H1 (cell line): ENCODE measurements at regions not wholly inside any gene's neighbourhood (a gene's known extent, or its start where the extent isn't known, plus 50 kb on each side); places are given as distances from the start of the nearest gene placed in this dataset.
A peak's percentile ranks its signal among the peaks of the same experiment; 100 is the strongest.
"Not testable (repeated sequence)": the region's sequence is repeated elsewhere in the genome, so short reads cannot be mapped to it uniquely, and the experiment has no call there.

ENCODE experiments used
- CTCF ChIA-PET: fragments of 300-600 bp; sonication (Branson Sonifier 250); formaldehyde crosslinking; loops from one replicate; lab custom pipeline; 2021; ENCODE audit not compliant: partially characterized antibody; lab: Charles Lee
- POLR2A ChIA-PET: fragments of 300-600 bp; sonication (Branson Sonifier 250); formaldehyde crosslinking; loops from one replicate; lab custom pipeline; 2021; ENCODE audit warnings: inconsistent platforms; ENCODE audit not compliant: partially characterized antibody; lab: Charles Lee
- DNase-seq, 2 experiments: peaks; one replicate each; pipeline versions ENCODE4 v3.0.0 to v3.0.0-alpha.2; 2010 to 2022; ENCODE audit warnings: low spot score in 2 of 2, low read depth in 1 of 2, mixed read lengths in 1 of 2
- FAIRE-seq: peaks from 2 replicates; lab custom pipeline; 2011; peaks lifted over from hg19 to GRCh38; lab: Jason Lieb, UNC
- H2AFZ ChIP-seq: 2 replicates; pipeline ENCODE4 v1.8.1; 2012; ENCODE audit warnings: low read length, inconsistent platforms
- H2AK5ac ChIP-seq: 2 replicates; pipeline ENCODE4 v1.6.1; 2013; ENCODE audit warnings: low read depth, low read length
- H2BK120ac ChIP-seq: replicated peaks from 2 replicates; pipeline ENCODE3; 2013; ENCODE audit warnings: low read depth, low read length, inconsistent platforms
- H2BK12ac ChIP-seq: 2 replicates; pipeline ENCODE4 v1.6.1; 2013; ENCODE audit warnings: low read depth, low read length
- H2BK15ac ChIP-seq: 2 replicates; pipeline ENCODE4 v1.6.1; 2013; ENCODE audit warnings: low read length
- H2BK20ac ChIP-seq: 2 replicates; pipeline ENCODE4 v1.6.1; 2013; ENCODE audit warnings: low read length
- H2BK5ac ChIP-seq: 2 replicates; pipeline ENCODE4 v1.6.1; 2013; ENCODE audit warnings: low read depth, low read length
- H3K14ac ChIP-seq: 2 replicates; pipeline ENCODE4 v1.6.1; 2013; ENCODE audit warnings: inconsistent platforms; ENCODE audit not compliant: insufficient read length
- H3K18ac ChIP-seq: 2 replicates; pipeline ENCODE4 v1.6.1; 2013; ENCODE audit warnings: low read length; ENCODE audit errors: extremely low read depth
- H3K23ac ChIP-seq: 2 replicates; pipeline ENCODE4 v1.6.1; 2013; ENCODE audit warnings: inconsistent platforms; ENCODE audit not compliant: insufficient read length
- H3K23me2 ChIP-seq: 2 replicates; pipeline ENCODE4 v1.6.1; 2013; ENCODE audit warnings: low read depth, low read length
- H3K27ac ChIP-seq: 2 replicates; pipeline ENCODE4 v1.6.1; 2011; ENCODE audit warnings: low read depth, low read length, inconsistent platforms
- H3K27me3 ChIP-seq, 4 experiments: replicated peaks in 1 of 4; 1 replicate in 1 of 4; 2 replicates in 3 of 4; pipeline versions ENCODE4 v1.6.1 to v1.8.1; 2011 to 2013; ENCODE audit warnings: low read length in 3 of 4, mild to moderate bottlenecking in 3 of 4, inconsistent platforms in 2 of 4, mixed read lengths in 2 of 4, moderate library complexity in 1 of 4; ENCODE audit not compliant: control insufficient read depth in 3 of 4, insufficient read depth in 3 of 4; ENCODE audit errors: extremely low read depth in 1 of 4
- H3K36me3 ChIP-seq, 4 experiments: 2 replicates each; pipeline versions ENCODE4 v1.6.1 to v1.8.1; 2011 to 2013; ENCODE audit warnings: mild to moderate bottlenecking in 4 of 4, low read length in 3 of 4, moderate library complexity in 2 of 4, control low read depth in 1 of 4, inconsistent platforms in 1 of 4; ENCODE audit not compliant: insufficient read depth in 4 of 4, control insufficient read depth in 2 of 4
- H3K4ac ChIP-seq: replicated peaks from 2 replicates; pipeline ENCODE3; 2013; ENCODE audit warnings: low read length, low read depth, mixed read lengths, inconsistent platforms; ENCODE audit not compliant: insufficient read length
- H3K4me1 ChIP-seq, 4 experiments: replicated peaks in 1 of 4; 1 replicate in 1 of 4; 2 replicates in 3 of 4; pipeline versions ENCODE4 v1.6.1 to v1.8.1; 2011 to 2013; ENCODE audit warnings: low read length in 3 of 4, inconsistent platforms in 2 of 4, mixed read lengths in 1 of 4; ENCODE audit not compliant: insufficient read depth in 4 of 4, control insufficient read depth in 3 of 4
- H3K4me2 ChIP-seq, 2 experiments: 2 replicates each; pipeline versions ENCODE4 v1.6.1 to v1.8.1; 2011 to 2013; ENCODE audit warnings: low read depth in 2 of 2, low read length in 2 of 2, control low read depth in 1 of 2, inconsistent platforms in 1 of 2, mild to moderate bottlenecking in 1 of 2; ENCODE audit not compliant: insufficient read depth in 1 of 2
- H3K4me3 ChIP-seq, 4 experiments: fragments of 200-600, 300-600 bp in 1 of 4; sonication (generic), shearing (Covaris generic), sonication (Bioruptor Twin) in 1 of 4; 2 replicates each; pipeline versions ENCODE4 v1.5.1 to v1.8.1; 2011 to 2016; ENCODE audit warnings: low read length in 4 of 4, low read depth in 3 of 4, control low read depth in 2 of 4, inconsistent platforms in 2 of 4, mild to moderate bottlenecking in 2 of 4, mixed read lengths in 1 of 4, moderate library complexity in 1 of 4; ENCODE audit not compliant: insufficient read depth in 2 of 4; ENCODE audit errors: extremely low read depth in 1 of 4
- H3K56ac ChIP-seq: replicated peaks from 2 replicates; pipeline ENCODE3; 2013; ENCODE audit warnings: low read depth, mild to moderate bottlenecking, mixed read lengths, low read length, inconsistent platforms; ENCODE audit not compliant: insufficient read length
- H3K79me1 ChIP-seq: 2 replicates; pipeline ENCODE4 v1.6.1; 2013; ENCODE audit warnings: low read depth, low read length, control low read depth
- H3K79me2 ChIP-seq, 2 experiments: 2 replicates each; pipeline versions ENCODE4 v1.6.1 to v1.8.1; 2012 to 2013; ENCODE audit warnings: low read length in 2 of 2, mild to moderate bottlenecking in 2 of 2, inconsistent platforms in 1 of 2; ENCODE audit not compliant: insufficient read depth in 2 of 2, control insufficient read depth in 1 of 2
- H3K9ac ChIP-seq, 4 experiments: replicated peaks in 1 of 4; 1 replicate in 1 of 4; 2 replicates in 3 of 4; pipeline versions ENCODE4 v1.6.1 to v1.8.1; 2011 to 2013; ENCODE audit warnings: low read depth in 3 of 4, low read length in 3 of 4, control low read depth in 2 of 4, mild to moderate bottlenecking in 2 of 4, moderate library complexity in 2 of 4, inconsistent platforms in 1 of 4; ENCODE audit errors: extremely low read depth in 1 of 4
- H3K9me3 ChIP-seq, 2 experiments: 2 replicates each; pipeline versions ENCODE4 v1.6.1 to v1.8.1; 2012 to 2013; ENCODE audit warnings: mild to moderate bottlenecking in 2 of 2, moderate library complexity in 2 of 2, control low read depth in 1 of 2, inconsistent platforms in 1 of 2, low read depth in 1 of 2, low read length in 1 of 2, mixed read lengths in 1 of 2; ENCODE audit not compliant: insufficient read depth in 2 of 2
- H4K20me1 ChIP-seq, 2 experiments: replicated peaks in 1 of 2; 2 replicates each; pipeline versions ENCODE3 to v1.8.1; 2011 to 2013; ENCODE audit warnings: inconsistent platforms in 2 of 2, low read length in 2 of 2, mild to moderate bottlenecking in 1 of 2; ENCODE audit not compliant: insufficient read depth in 2 of 2, control insufficient read depth in 1 of 2
- H4K5ac ChIP-seq: 2 replicates; pipeline ENCODE4 v1.6.1; 2013; ENCODE audit warnings: low read length, low read depth, mixed read lengths, inconsistent platforms; ENCODE audit not compliant: insufficient read length
- H4K8ac ChIP-seq: 2 replicates; pipeline ENCODE4 v1.8.0; 2013; ENCODE audit warnings: mild to moderate bottlenecking, moderate library complexity, low read length, inconsistent platforms; ENCODE audit not compliant: insufficient read depth; ENCODE audit errors: extremely low read depth
- H4K91ac ChIP-seq: replicated peaks from 2 replicates; pipeline ENCODE3; 2013; ENCODE audit warnings: low read length, mixed read lengths, inconsistent platforms; ENCODE audit not compliant: insufficient read length
- CTCF ChIP-seq, 3 experiments: IDR thresholded peaks; 1 replicate in 2 of 3; 2 replicates in 1 of 3; pipeline versions ENCODE4 v1.5.1 to v1.6.1; 2011; ENCODE audit warnings: low read length in 3 of 3, mild to moderate bottlenecking in 3 of 3, inconsistent platforms in 2 of 3, low read depth in 1 of 3, moderate library complexity in 1 of 3; ENCODE audit not compliant: insufficient read depth in 1 of 3; ENCODE audit errors: control extremely low read depth in 1 of 3
- WGBS, 2 experiments: shearing (Covaris generic) in 1 of 2; methylation state at CpG; one replicate each; pipeline versions ENCODE4 v1.1.6 to v1.1.7; 2013 to 2015; ENCODE audit warnings: low lambda C conversion rate in 2 of 2, mixed read lengths in 2 of 2, inconsistent platforms in 1 of 2, low coverage in 1 of 2, missing lambda C conversion rate in 1 of 2; ENCODE audit not compliant: insufficient replicate concordance in 2 of 2, insufficient coverage in 1 of 2, insufficient read length in 1 of 2; ENCODE audit errors: extremely low coverage in 1 of 2, missing lambda C conversion rate in 1 of 2; 5-methylcytosine and 5-hydroxymethylcytosine counted together

GRCh38 chr4:3942569-3942971 is 176.4 kb downstream of the ADRA2C start:
- peak; percentile 41 to 84 for DNase-seq
- not testable (repeated sequence) for H4K20me1 ChIP-seq, H3K23me2 ChIP-seq, H3K27ac ChIP-seq, H3K9me3 ChIP-seq, H2BK120ac ChIP-seq, H3K79me2 ChIP-seq, H3K27me3 ChIP-seq
- peak; percentile 12 to 43 (median 35) for TF ChIP-seq CTCF (IDR thresholded peaks at IDR 0.05; ENCODE audit: control extremely low read depth in 1 of 3, insufficient read depth in 1 of 3, low read depth in 1 of 3, low read length in 3 of 3)
- TF ChIP-seq, all 59 proteins: peak for 1; not testable (repeated sequence) for 58
- H4K91ac ChIP-seq, H3K23ac ChIP-seq, H3K4me3 ChIP-seq, H2BK12ac ChIP-seq, H3K4me1 ChIP-seq, H2BK5ac ChIP-seq, H4K8ac ChIP-seq, H3K4me2 ChIP-seq, H2AFZ ChIP-seq, POLR2A ChIA-PET, H3K56ac ChIP-seq, H2BK20ac ChIP-seq, H3K4ac ChIP-seq, H2BK15ac ChIP-seq, H3K18ac ChIP-seq, H3K79me1 ChIP-seq, H3K9ac ChIP-seq, H4K5ac ChIP-seq, H3K14ac ChIP-seq, H2AK5ac ChIP-seq, H3K36me3 ChIP-seq: not testable (repeated sequence)
- WGBS, 2 experiments, result 39% methylated on average over 12 of the region's 12 CpGs; no CpG with 5 or more reads in 1 of the 2 experiments
- CTCF ChIA-PET, result interaction anchor here (0.6 to 3.0 kb wide), 29 partner anchors 9 to 447 kb away, joined by 3 to 21 read pairs (median 3); partner anchors contain the start of gene ADRA2C
- FAIRE-seq, result peak; percentile 55
